K562 (cell line): ENCODE measurements at regions not wholly inside any gene's neighbourhood (a gene's known extent, or its start where the extent isn't known, plus 50 kb on each side); places are given as distances from the start of the nearest gene placed in this dataset.

Experiments
- ATAC-seq: fragments of 200-7000 bp; cut with Tn5 transposase; 3 replicates; pipeline ENCODE4 v1.9.1; 2020; ENCODE audit warnings: moderate library complexity
- BruUV-seq: library from RNA; stranded (reverse); fragments of 400-500 nt; replicated peaks from 2 replicates; lab custom pipeline; 2021; lab: Mats Ljungman, UMichigan
- CTCF ChIA-PET: fragments of 300-600 bp; formaldehyde crosslinking; extraction: SDS; loops from one replicate; lab custom pipeline; 2021; ENCODE audit warnings: low intra/inter-chr PET ratio; lab: Yijun Ruan, JAX
- POLR2A ChIA-PET: fragments of 300-600, 350-650 bp; sonication (Branson Sonifier 250); formaldehyde crosslinking; extraction: SDS; loops from one replicate; lab custom pipeline; 2021; ENCODE audit warnings: antibody characterized with exemption, inconsistent platforms; lab: Yijun Ruan, JAX
- DNase-seq, 4 experiments: peaks; one replicate each; pipeline versions ENCODE4 v3.0.0 to v3.0.0-alpha.2; 2011 to 2018; ENCODE audit warnings: low spot score in 3 of 4, mixed read lengths in 3 of 4; ENCODE audit errors: extremely low read depth in 1 of 4
- FAIRE-seq: peaks from 2 replicates; lab custom pipeline; 2011; peaks lifted over from hg19 to GRCh38; lab: Jason Lieb, UNC
- H2AFZ ChIP-seq: 2 replicates; pipeline ENCODE4 v1.6.0; 2011; ENCODE audit warnings: low read depth, low read length, control low read depth, inconsistent platforms
- H3K27ac ChIP-seq: fragments of 200-600 bp; 3 replicates; pipeline ENCODE4 v1.8.0; 2011; ENCODE audit warnings: low read depth, mild to moderate bottlenecking, control low read depth, inconsistent platforms, low read length, moderate library complexity, mixed read lengths; ENCODE audit errors: extremely low read depth
- H3K27me3 ChIP-seq, 2 experiments: fragments of 300-600 bp in 1 of 2; 2 replicates in 1 of 2; 3 replicates in 1 of 2; pipeline versions ENCODE4 v1.6.0 to v1.8.0; 2011; ENCODE audit warnings: inconsistent platforms in 2 of 2, low read length in 2 of 2, mild to moderate bottlenecking in 1 of 2, mixed read lengths in 1 of 2, moderate library complexity in 1 of 2; ENCODE audit not compliant: control insufficient read depth in 2 of 2, insufficient read depth in 2 of 2
- H3K36me3 ChIP-seq: fragments of 300-600 bp; 3 replicates; pipeline ENCODE4 v1.8.0; 2011; ENCODE audit warnings: mild to moderate bottlenecking, low read length, inconsistent platforms; ENCODE audit not compliant: control insufficient read depth, insufficient read depth
- H3K4me1 ChIP-seq, 2 experiments: fragments of 200-600 bp in 1 of 2; replicated peaks in 1 of 2; 2 replicates in 1 of 2; 3 replicates in 1 of 2; pipeline versions ENCODE4 v1.5.1 to v1.8.0; 2011; ENCODE audit warnings: inconsistent platforms in 2 of 2, low read length in 2 of 2, mild to moderate bottlenecking in 1 of 2, mixed read lengths in 1 of 2, moderate library complexity in 1 of 2; ENCODE audit not compliant: control insufficient read depth in 2 of 2, insufficient read depth in 2 of 2
- H3K4me2 ChIP-seq: 2 replicates; pipeline ENCODE4 v1.6.1; 2011; ENCODE audit warnings: low read length, control low read depth, inconsistent platforms, mixed read lengths; ENCODE audit not compliant: insufficient read depth
- H3K4me3 ChIP-seq: fragments of 200-600 bp; sonication (generic), shearing (Covaris generic); 2 replicates; pipeline ENCODE4 v1.5.1; 2016; ENCODE audit warnings: control low read depth, inconsistent platforms
- H3K79me2 ChIP-seq: fragments of 200-600 bp; 3 replicates; pipeline ENCODE4 v1.8.0; 2011; ENCODE audit warnings: low read length, inconsistent platforms; ENCODE audit not compliant: control insufficient read depth, insufficient read depth
- H3K9ac ChIP-seq, 2 experiments: 2 replicates each; pipeline versions ENCODE4 v1.6.0 to v1.6.1; 2011; ENCODE audit warnings: low read depth in 2 of 2, low read length in 2 of 2, control low read depth in 1 of 2, inconsistent platforms in 1 of 2, mild to moderate bottlenecking in 1 of 2, mixed read lengths in 1 of 2; ENCODE audit not compliant: insufficient read depth in 1 of 2
- H3K9me1 ChIP-seq: one replicate; pipeline ENCODE4 v1.6.0; 2011; ENCODE audit warnings: inconsistent platforms, mild to moderate bottlenecking, low read length, moderate library complexity; ENCODE audit not compliant: control insufficient read depth, insufficient read depth
- H3K9me3 ChIP-seq: replicated peaks from 2 replicates; pipeline ENCODE4 v1.5.1; 2011; ENCODE audit warnings: low read depth, low read length, inconsistent platforms; ENCODE audit not compliant: control insufficient read depth, insufficient read depth
- H4K20me1 ChIP-seq: replicated peaks from 2 replicates; pipeline ENCODE4 v1.6.1; 2011; ENCODE audit warnings: low read length, inconsistent platforms, mixed read lengths; ENCODE audit not compliant: control insufficient read depth, insufficient read depth
- EGR1 ChIP-seq: fragments of 450-650 bp; conservative IDR thresholded peaks from 2 replicates; pipeline ENCODE4 v1.6.1; 2017; ENCODE audit warnings: mild to moderate bottlenecking
- MYBL2 ChIP-seq, 2 experiments: fragments of 450-650 bp in 1 of 2; sonication (generic) in 1 of 2; formaldehyde crosslinking in 1 of 2; IDR thresholded peaks; 2 replicates each; pipeline versions ENCODE4 v1.6.1 to v1.8.1; 2017 to 2022; ENCODE audit warnings: borderline replicate concordance in 1 of 2, inconsistent platforms in 1 of 2, low read depth in 1 of 2, mild to moderate bottlenecking in 1 of 2, missing genetic modification reagents in 1 of 2, moderate library complexity in 1 of 2
- NUFIP1 ChIP-seq: fragments of 450-650 bp; IDR thresholded peaks from 2 replicates; pipeline ENCODE4 v1.6.1; 2018; ENCODE audit not compliant: partially characterized antibody
- SOX6 ChIP-seq: fragments of 450-650 bp; IDR thresholded peaks from 2 replicates; pipeline ENCODE4 v1.6.1; 2014; ENCODE audit warnings: mild to moderate bottlenecking
- STAT5B ChIP-seq: fragments of 250-450 bp; sonication (Bioruptor Pico); IDR thresholded peaks from 2 replicates; pipeline ENCODE4 v1.8.0; 2021; ENCODE audit warnings: mild to moderate bottlenecking, inconsistent platforms
- WGBS: fragments of 100-300 bp; shearing (Covaris generic); methylation state at CpG from one replicate; pipeline ENCODE4 v1.1.6; 2016; ENCODE audit warnings: low coverage, mixed read lengths; ENCODE audit not compliant: insufficient coverage; ENCODE audit errors: missing lambda C conversion rate; 5-methylcytosine and 5-hydroxymethylcytosine counted together
- in situ Hi-C: fragments of 300-500 bp; cut with MboI; formaldehyde crosslinking; loops from 4 replicates; pipeline ENCODE4 v1.15.0; 2018; ENCODE audit warnings: inconsistent platforms, mixed read lengths
- intact Hi-C: fragments of 100-400 bp; cut with micrococcal nuclease; formaldehyde crosslinking; loops from 2 replicates; pipeline ENCODE4 v1.14.2; 2022
- TF ChIP-seq, protein P1 (sequence below): IDR thresholded peaks from 2 replicates; pipeline ENCODE4 v1.6.1; 2014; ENCODE audit warnings: antibody characterized with exemption
- TF ChIP-seq, protein P2 (sequence below): fragments of 450-650 bp; IDR thresholded peaks from 2 replicates; pipeline ENCODE4 v1.6.1; 2018; ENCODE audit not compliant: partially characterized antibody
- TF ChIP-seq, protein P3 (sequence below): sonication (generic); formaldehyde crosslinking; IDR thresholded peaks from 2 replicates; pipeline ENCODE4 v1.8.0; 2022; ENCODE audit warnings: missing genetic modification reagents, mild to moderate bottlenecking, borderline replicate concordance
- TF ChIP-seq, protein P4 (sequence below): fragments of 200-800 bp; sonication (Bioruptor generic); IDR thresholded peaks from 2 replicates; pipeline ENCODE4 v1.6.1; 2017; ENCODE audit warnings: missing genetic modification characterization, missing compliant biosample characterization
- TF ChIP-seq, protein P5 (sequence below), 3 experiments: fragments of 200-800 bp in 1 of 3; fragments of 250-450 bp in 1 of 3; fragments of 450-650 bp in 1 of 3; sonication (Bioruptor Pico) in 1 of 3; sonication (Bioruptor generic) in 1 of 3; formaldehyde crosslinking in 1 of 3; IDR thresholded peaks; 2 replicates each; pipeline versions ENCODE4 v1.6.1 to v1.8.0; 2016 to 2022; ENCODE audit warnings: mild to moderate bottlenecking in 2 of 3, missing genetic modification characterization in 2 of 3, missing compliant biosample characterization in 1 of 3, moderate library complexity in 1 of 3

DNA sequence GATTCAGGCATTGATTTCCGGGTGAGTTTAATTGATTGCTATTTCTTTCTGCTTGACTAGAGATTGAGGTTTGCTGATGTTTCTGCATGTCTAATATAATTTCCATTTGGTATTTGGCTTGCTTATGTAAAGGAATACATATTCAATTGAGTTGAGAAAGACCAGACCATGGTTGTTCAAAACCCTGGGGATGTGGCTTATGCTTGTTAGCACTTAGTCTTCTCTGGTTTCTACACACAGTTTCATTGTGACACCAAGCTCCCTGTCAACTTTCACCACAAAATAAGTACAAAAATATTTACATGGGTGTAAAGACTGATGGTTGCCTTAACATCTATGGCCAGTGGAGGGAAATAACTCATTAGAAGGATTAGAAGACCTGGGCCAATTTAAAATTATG is 209.6 kb downstream of the CDH26 start:
- no peak overlapping the region for H3K9ac ChIP-seq
- POLR2A ChIA-PET: no interaction called here

More for the DNA sequence above, 209.6 kb downstream of the CDH26 start:
- FAIRE-seq: no peak
- Histone ChIP-seq H3K9me3 (no peaks in the 10 kb centered on the region), H4K20me1 (no peaks in the 10 kb centered on the region), H3K9me1 (no peaks in the 10 kb centered on the region), H3K27me3 (no peaks in the 10 kb centered on the region), H3K79me2 (no peaks in the 10 kb centered on the region), H3K27ac (no peak overlapping the region), H3K4me3 (no peak overlapping the region)
- no TSS peak for BruUV-seq
- no peak for TF ChIP-seq STAT5B (CRISPR knock-in tag)
- TF ChIP-seq SOX6: no peak
- no peak for TF ChIP-seq MYBL2 (IDR thresholded peaks at IDR 0.05; ENCODE audit: low read depth)
- no peak for TF ChIP-seq MYBL2 (CRISPR knock-in tag; IDR thresholded peaks at IDR 0.05; ENCODE audit: borderline replicate concordance)
- TF ChIP-seq, protein P1, sequence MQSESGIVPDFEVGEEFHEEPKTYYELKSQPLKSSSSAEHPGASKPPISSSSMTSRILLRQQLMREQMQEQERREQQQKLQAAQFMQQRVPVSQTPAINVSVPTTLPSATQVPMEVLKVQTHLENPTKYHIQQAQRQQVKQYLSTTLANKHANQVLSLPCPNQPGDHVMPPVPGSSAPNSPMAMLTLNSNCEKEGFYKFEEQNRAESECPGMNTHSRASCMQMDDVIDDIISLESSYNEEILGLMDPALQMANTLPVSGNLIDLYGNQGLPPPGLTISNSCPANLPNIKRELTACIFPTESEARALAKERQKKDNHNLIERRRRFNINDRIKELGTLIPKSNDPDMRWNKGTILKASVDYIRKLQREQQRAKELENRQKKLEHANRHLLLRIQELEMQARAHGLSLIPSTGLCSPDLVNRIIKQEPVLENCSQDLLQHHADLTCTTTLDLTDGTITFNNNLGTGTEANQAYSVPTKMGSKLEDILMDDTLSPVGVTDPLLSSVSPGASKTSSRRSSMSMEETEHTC: no peak
- TF ChIP-seq, protein P2, sequence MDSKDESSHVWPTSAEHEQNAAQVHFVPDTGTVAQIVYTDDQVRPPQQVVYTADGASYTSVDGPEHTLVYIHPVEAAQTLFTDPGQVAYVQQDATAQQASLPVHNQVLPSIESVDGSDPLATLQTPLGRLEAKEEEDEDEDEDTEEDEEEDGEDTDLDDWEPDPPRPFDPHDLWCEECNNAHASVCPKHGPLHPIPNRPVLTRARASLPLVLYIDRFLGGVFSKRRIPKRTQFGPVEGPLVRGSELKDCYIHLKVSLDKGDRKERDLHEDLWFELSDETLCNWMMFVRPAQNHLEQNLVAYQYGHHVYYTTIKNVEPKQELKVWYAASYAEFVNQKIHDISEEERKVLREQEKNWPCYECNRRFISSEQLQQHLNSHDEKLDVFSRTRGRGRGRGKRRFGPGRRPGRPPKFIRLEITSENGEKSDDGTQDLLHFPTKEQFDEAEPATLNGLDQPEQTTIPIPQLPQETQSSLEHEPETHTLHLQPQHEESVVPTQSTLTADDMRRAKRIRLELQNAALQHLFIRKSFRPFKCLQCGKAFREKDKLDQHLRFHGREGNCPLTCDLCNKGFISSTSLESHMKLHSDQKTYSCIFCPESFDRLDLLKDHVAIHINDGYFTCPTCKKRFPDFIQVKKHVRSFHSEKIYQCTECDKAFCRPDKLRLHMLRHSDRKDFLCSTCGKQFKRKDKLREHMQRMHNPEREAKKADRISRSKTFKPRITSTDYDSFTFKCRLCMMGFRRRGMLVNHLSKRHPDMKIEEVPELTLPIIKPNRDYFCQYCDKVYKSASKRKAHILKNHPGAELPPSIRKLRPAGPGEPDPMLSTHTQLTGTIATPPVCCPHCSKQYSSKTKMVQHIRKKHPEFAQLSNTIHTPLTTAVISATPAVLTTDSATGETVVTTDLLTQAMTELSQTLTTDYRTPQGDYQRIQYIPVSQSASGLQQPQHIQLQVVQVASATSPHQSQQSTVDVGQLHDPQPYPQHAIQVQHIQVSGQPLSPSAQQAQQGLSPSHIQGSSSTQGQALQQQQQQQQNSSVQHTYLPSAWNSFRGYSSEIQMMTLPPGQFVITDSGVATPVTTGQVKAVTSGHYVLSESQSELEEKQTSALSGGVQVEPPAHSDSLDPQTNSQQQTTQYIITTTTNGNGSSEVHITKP: no peak
- TF ChIP-seq, protein P3, sequence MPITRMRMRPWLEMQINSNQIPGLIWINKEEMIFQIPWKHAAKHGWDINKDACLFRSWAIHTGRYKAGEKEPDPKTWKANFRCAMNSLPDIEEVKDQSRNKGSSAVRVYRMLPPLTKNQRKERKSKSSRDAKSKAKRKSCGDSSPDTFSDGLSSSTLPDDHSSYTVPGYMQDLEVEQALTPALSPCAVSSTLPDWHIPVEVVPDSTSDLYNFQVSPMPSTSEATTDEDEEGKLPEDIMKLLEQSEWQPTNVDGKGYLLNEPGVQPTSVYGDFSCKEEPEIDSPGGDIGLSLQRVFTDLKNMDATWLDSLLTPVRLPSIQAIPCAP (CRISPR knock-in tag): no peak
- TF ChIP-seq, protein P4, sequence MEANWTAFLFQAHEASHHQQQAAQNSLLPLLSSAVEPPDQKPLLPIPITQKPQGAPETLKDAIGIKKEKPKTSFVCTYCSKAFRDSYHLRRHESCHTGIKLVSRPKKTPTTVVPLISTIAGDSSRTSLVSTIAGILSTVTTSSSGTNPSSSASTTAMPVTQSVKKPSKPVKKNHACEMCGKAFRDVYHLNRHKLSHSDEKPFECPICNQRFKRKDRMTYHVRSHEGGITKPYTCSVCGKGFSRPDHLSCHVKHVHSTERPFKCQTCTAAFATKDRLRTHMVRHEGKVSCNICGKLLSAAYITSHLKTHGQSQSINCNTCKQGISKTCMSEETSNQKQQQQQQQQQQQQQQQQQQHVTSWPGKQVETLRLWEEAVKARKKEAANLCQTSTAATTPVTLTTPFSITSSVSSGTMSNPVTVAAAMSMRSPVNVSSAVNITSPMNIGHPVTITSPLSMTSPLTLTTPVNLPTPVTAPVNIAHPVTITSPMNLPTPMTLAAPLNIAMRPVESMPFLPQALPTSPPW: no peak
- no peak for TF ChIP-seq NUFIP1
- TF ChIP-seq EGR1: no peak
- TF ChIP-seq, protein P5, sequence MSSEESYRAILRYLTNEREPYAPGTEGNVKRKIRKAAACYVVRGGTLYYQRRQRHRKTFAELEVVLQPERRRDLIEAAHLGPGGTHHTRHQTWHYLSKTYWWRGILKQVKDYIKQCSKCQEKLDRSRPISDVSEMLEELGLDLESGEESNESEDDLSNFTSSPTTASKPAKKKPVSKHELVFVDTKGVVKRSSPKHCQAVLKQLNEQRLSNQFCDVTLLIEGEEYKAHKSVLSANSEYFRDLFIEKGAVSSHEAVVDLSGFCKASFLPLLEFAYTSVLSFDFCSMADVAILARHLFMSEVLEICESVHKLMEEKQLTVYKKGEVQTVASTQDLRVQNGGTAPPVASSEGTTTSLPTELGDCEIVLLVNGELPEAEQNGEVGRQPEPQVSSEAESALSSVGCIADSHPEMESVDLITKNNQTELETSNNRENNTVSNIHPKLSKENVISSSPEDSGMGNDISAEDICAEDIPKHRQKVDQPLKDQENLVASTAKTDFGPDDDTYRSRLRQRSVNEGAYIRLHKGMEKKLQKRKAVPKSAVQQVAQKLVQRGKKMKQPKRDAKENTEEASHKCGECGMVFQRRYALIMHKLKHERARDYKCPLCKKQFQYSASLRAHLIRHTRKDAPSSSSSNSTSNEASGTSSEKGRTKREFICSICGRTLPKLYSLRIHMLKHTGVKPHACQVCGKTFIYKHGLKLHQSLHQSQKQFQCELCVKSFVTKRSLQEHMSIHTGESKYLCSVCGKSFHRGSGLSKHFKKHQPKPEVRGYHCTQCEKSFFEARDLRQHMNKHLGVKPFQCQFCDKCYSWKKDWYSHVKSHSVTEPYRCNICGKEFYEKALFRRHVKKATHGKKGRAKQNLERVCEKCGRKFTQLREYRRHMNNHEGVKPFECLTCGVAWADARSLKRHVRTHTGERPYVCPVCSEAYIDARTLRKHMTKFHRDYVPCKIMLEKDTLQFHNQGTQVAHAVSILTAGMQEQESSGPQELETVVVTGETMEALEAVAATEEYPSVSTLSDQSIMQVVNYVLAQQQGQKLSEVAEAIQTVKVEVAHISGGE (CRISPR knock-in tag; IDR thresholded peaks at IDR 0.05): no peak
- TF ChIP-seq, all 486 proteins: peak for 0
- no peak overlapping the region for H3K4me2 ChIP-seq
- H2AFZ ChIP-seq: no peak overlapping the region
- no peaks in the 10 kb centered on the region for H3K36me3 ChIP-seq
- in situ Hi-C loops (no loop called here), intact Hi-C loops (no loop called here)
- H3K4me1 ChIP-seq: no peaks in the 10 kb centered on the region
- ATAC-seq (no peak), DNase-seq (no peak)
- CTCF ChIA-PET: no interaction called here
- 0% methylated on average over 1 of the region's 1 CpG for WGBS
